OCI-LY3 (cell line): ENCODE measurements at regions not wholly inside any gene's neighbourhood (a gene's known extent, or its start where the extent isn't known, plus 50 kb on each side); places are given as distances from the start of the nearest gene placed in this dataset.

Source experiments
- CTCF ChIP-seq: fragments of 200-600, 300-600 bp; sonication (generic); IDR thresholded peaks from 2 replicates; pipeline ENCODE4 v1.5.1; 2014; ENCODE audit warnings: antibody characterized with exemption, low read length, low read depth
- EZH2phosphoT487 ChIP-seq: fragments of 200-600 bp; shearing (Covaris generic); IDR thresholded peaks from 2 replicates; pipeline ENCODE4 v1.6.1; 2018; ENCODE audit warnings: antibody characterized with exemption, mixed run types, low read depth

DNA sequence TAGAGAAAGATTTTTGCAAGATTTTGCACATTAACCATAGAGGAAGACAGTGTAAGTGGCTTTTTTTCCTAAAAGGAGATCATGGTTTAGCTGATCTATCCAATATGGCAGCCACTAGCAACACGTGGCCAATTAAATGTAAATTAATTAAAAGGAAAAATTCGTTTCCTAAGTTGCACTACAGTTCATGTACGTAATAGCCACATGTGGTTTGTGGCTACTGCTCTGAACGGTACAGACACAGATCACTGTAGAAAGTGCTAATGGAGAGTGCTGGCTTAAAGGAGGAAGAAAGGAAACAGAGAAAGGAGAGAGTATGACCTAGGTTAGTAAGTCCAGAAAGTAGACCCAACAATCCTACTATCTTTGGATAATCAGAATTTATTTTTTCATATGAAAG, 170.8 kb downstream of the SIPA1L2 start:
- TF ChIP-seq CTCF: no peak
- TF ChIP-seq EZH2phosphoT487: no peak
